GM21423 (cell line): ENCODE measurements at regions not wholly inside any gene's neighbourhood (a gene's known extent, or its start where the extent isn't known, plus 50 kb on each side); places are given as distances from the start of the nearest gene placed in this dataset.

Experiments
- ATAC-seq: cut with Tn5 transposase; IDR thresholded peaks from one replicate; pipeline ENCODE4 v1.9.1; 2021; ENCODE audit warnings: mild to moderate bottlenecking, moderate library complexity; ENCODE audit not compliant: unreplicated experiment

DNA sequence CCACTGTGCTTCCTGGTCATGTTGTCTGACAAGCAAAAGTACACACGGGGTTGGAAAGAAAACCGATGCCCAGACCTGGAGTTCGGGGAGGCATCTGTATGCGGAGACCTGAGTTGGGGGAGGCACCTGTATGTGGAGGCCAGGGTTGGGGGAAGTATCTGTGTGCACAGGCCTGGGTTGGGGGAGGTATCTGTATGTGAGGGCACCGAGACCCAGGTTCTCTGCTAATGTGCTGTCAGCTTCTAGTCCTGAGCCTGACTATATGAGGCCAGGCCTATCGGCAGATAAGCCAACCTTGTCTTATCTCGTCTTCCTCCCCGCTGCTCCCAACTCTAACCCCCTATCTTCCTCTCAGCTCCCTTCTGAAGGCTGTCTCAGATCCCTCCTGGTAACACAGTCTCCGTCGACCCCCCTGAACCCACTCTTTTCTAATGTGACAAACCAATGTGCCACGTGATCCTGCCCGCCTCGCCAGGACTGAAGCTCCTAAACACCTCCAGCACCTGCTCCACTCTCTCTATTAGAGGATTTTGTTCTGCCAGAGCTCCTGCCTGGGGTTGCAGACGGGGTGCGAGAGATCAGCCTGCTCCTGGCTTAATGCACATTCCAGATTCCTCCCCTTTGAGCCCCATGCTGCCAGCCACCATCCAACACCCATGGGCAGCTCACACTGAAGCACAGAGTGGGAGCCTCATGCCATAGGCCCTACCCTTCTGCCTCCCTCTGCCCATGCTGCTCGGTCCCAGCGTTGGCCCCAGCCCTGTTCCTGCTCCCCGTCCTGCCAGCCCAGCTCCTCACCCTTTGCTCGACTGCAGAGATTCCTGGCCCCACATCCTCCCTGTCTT is 188.4 kb downstream of the SH3BP4 start:
- no peak for ATAC-seq

GRCh38 chr2:235140801-235141081 is 188.9 kb downstream of the SH3BP4 start:
- ATAC-seq: no peak

DNA sequence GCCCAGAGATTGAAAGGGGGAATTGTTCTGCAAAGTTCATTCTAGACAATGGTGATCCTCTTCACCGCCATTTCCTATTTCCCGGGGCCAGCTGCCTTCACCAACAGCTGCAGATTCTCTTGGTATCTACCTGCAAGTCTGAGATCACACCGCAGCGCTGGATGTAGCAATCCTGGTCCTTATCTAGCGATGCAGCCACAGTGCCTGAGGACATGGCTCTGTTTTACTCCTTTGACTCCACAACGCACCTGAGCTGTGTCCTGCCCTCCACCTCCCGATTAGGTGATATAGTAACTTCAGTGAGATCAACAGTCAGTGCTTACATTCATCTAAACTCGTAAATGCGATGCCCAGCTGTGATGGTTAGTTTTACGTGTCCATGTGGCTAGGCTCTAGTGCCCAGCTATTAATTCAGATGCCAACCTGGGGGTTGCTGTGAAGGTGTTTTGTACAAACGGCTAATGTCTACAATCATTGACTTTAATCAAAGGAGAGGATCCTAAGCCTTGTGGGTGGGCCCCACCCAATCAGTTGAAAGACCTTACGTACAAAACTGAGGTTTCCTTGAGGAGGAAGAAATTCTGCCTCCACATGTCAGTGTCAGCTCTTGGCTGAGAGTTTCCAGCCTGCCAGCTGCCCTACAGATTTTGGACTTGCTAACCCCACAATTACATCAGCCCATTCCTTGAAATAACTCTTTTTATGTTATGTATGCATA is 189.8 kb downstream of the SH3BP4 start:
- ATAC-seq: no peak

GRCh38 chr2:235142601-235143000 is 190.8 kb downstream of the SH3BP4 start:
- no peak for ATAC-seq

- no peak for ATAC-seq
These were observed 192.0 kb downstream of the SH3BP4 start for GRCh38 chr2:235143789-235144188.

- no peak for ATAC-seq
These were observed 192.5 kb downstream of the SH3BP4 start for GRCh38 chr2:235144291-235144690.

- ATAC-seq: no peak
These were observed 194.4 kb downstream of the SH3BP4 start for GRCh38 chr2:235146206-235146605.

DNA sequence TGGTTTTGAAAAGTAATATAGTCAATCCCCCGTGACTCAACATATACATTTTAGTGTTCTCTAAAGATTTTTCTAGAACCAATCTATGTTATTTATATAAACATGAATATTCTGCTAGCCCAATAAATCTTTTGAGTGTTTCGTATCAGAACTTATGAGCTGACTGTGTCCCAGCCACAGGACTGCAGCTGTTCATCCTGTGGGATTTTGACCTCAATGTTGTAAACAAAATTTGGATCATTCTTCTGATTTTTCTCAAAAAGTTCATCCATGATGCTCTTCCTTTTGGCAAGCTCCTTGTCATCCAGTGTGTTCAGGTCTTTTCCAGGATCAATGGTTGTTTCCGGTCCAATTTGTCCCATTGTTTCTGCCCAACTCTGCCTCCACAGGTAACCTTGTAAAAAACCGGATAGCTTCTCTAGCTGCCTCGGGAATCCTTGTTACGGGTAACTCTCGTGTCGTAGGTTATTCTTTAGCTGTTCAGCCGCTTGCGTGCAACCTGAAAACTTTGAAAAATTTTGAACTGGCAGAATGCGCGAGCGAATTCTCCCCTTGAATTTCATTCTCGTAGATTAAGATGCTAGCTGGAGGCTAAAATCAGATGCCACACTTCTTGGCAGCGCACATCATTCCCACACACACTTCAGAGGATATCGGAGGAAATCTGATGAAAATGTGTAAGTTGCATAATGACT is 195.2 kb downstream of the SH3BP4 start:
- no peak for ATAC-seq

DNA sequence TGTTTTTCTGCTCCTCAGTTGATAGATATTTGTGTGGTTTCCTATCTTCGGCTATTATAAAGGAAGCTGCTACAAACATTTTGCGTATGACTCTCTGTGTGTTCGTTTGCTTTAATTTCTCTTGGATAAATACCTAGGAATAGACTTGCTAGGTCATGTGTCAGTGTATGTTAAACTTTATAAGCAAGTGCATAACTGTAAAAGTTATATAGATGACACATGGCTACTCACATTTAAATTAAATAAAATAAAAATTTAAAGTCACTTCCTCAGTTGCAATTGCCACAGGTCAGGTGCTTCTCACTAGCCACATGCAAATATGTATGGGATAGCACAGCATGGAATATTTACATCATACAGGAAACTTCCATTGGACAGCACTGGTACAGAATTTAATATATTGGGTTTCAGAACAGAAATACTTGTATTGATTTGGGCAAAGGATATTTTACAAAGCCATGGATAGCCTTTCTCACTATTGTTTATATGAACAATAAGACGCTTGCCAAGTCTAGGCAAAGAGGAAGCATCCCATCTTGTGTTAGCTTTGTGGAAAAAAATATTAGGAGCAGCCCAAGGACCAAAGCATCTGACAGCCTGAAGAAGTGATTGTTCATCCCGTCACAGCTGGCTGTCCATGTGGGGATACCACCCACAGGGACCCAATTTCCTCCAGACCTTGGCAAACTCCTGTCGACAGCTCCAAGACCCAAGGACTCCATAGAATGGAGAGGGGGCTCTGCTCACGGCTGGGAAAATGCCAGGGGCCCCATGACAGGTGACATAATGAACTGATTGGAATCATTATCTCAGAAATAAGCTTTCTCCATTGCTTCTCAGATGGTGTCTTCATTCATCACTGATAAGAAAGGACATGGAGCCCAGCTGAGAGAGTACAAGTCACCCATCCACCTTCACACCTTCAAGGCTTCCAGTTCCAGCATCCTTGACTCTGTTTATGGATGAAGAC is 196.7 kb downstream of the SH3BP4 start:
- ATAC-seq: no peak

GRCh38 chr2:235149240-235149659 is 197.4 kb downstream of the SH3BP4 start:
- no peak for ATAC-seq

- ATAC-seq: no peak
These were observed 197.9 kb downstream of the SH3BP4 start for GRCh38 chr2:235149736-235150135.

GRCh38 chr2:235151152-235151551 is 199.3 kb downstream of the SH3BP4 start:
- no peak for ATAC-seq

- no peak for ATAC-seq
These were observed 203.3 kb downstream of the SH3BP4 start for GRCh38 chr2:235155163-235155562.

GRCh38 chr2:235156055-235156454 is 204.2 kb downstream of the SH3BP4 start:
- ATAC-seq: no peak

GRCh38 chr2:235157746-235158482 is 206.1 kb downstream of the SH3BP4 start:
- no peak for ATAC-seq

DNA sequence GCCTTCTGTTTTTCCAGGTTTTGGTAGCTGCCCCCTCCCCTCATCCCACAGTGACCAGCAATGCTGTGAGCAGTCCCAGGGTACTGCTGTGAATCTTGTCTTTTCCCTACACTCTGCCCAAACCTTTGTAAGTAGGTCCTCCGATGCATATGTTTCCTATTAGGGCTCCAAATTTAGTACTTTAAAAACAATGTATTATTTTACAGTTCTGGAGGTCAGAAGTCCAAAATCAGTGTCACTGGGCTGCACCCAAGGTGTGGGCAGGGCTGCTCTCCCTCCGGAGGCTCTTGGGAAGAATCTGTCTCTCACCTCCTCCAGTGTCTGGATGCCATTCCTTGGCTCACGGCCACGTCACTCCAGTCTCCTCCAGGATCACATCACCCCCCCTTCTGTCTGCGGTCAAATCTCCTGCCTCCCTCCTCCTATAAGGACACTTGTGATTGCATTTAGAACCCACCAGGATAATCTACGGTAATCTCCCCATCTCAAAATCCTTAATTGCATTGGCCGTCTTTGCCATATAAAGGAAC is 208.5 kb downstream of the SH3BP4 start:
- ATAC-seq: no peak

GRCh38 chr2:235161565-235161964 is 209.7 kb downstream of the SH3BP4 start:
- ATAC-seq: no peak

DNA sequence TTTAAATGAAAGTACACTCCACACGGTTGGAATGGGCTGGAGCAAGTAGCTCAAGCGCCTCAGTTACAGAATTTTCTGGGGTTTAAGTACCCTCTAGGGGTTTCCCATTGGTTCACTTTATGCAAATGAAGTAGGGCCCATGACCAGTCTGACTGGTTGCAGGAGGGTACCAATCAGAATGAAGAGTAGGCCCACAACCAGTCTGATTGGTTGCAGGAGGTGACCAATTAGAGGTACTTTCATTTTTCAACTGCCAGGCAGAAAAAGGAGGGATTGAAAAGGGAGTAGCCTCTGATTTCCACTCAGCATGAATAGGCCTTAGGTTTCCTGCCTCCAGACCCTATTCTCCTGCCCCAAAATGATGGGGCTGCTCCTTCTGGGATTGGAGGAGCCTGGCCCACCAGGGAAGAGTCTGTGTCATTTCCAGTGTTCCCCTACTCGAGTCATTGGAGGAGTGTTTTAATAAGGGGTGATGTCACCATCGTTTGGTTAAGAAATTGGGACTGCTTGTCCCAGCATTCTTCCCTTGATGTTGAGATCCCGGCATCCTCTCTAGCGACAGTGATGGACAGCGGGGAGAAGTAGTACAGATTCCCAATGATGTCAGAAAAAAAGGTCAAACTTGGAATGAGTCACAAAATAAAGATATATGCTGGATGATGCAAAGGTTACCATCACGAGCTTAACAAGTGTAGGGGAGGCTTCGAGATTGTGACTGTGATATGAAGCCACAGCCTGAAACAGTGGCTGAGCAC is 210.4 kb downstream of the SH3BP4 start:
- ATAC-seq: no peak

DNA sequence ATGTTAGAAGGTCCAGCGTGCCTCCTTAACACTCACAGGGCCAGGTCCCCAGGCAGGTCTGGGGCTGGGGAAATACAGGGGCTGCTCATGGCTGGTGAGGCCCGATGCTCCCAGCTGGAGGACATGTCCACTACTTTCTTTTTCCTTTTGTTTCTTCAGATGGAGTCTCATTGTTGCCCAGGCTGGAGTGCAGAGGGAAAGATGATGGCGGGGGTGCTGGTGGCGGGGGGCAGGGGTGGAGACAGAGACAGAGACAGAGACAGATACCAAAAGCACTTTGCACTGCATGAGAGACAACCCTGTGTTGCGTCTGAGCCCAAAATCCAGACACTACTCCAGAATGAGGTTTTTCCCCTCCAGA is 211.0 kb downstream of the SH3BP4 start:
- no peak for ATAC-seq
